Stimulated activated naive CD8-positive, alpha-beta T cell treated with anti-CD3 and anti-CD28 coated beads, Interleukin-15, Interleukin-2, amounts not matched to agents 100 ng/mL and 50 ng/mL, for 24 hours (primary cell): ENCODE measurements at regions not wholly inside any gene's neighbourhood (a gene's known extent, or its start where the extent isn't known, plus 50 kb on each side); places are given as distances from the start of the nearest gene placed in this dataset.

ENCODE experiments used
- H3K27ac Mint-ChIP-seq: one replicate; pipeline ENCODE4 v1.8.0; 2021; ENCODE audit warnings: mild to moderate bottlenecking, mixed read lengths
- H3K27me3 Mint-ChIP-seq: one replicate; pipeline ENCODE4 v1.8.0; 2021; ENCODE audit warnings: mixed read lengths
- H3K36me3 Mint-ChIP-seq: one replicate; pipeline ENCODE4 v1.8.0; 2021; ENCODE audit warnings: low read depth, mixed read lengths
- H3K4me1 Mint-ChIP-seq: one replicate; pipeline ENCODE4 v1.8.0; 2021; ENCODE audit warnings: low read depth, mixed read lengths
- H3K4me3 Mint-ChIP-seq: one replicate; pipeline ENCODE4 v1.8.0; 2021; ENCODE audit warnings: mild to moderate bottlenecking, mixed read lengths
- H3K9me3 Mint-ChIP-seq: one replicate; pipeline ENCODE4 v1.8.0; 2021; ENCODE audit warnings: mixed read lengths

DNA sequence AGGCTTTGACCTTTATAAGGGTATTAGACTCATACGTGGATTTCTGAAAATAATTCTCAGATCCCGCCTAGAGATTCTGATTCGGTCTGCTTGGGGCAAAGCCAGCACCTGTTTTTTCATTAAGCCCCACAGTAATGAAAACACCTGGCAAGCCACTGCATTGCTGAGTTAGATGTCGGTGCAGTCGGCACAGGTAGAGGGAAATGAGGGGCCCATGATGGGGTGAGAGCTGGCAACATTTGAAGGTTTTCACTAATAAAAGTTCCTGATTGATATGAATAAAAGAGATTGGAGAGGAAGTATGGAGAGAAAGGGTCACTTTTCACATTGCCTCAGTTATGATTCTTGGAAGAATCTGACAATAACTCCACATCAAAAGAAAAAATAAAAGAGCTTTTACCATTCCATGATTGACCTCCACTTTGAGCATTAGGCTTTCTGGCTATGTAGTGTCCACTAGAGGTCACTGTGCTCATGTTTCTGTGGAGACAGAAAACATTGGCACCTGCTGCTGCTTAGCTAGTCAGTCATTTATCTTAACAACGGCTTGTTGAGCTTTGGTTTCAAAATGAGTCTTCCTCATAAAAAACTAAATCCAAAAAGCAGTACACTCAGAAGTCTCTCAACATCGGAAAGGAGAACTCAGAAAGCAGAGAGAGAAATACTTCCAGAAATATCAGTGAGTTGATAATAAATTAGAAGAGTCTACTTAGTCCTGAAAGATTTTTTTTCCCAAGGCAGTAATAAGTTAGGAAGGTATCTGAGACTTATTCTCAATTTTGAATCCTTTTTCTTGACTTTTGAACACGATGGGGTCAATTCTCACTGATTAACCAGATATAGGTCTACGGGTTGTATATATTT is 53.3 kb upstream of the KLHL31 start:
- Mint-ChIP-seq H3K4me1 (peaks cover 4% of the 10 kb centered on the region), H3K27ac (no peak overlapping the region), H3K27me3 (peaks cover 15% of the 10 kb centered on the region), H3K36me3 (no peaks in the 10 kb centered on the region), H3K4me3 (no peak overlapping the region), H3K9me3 (no peaks in the 10 kb centered on the region)

DNA sequence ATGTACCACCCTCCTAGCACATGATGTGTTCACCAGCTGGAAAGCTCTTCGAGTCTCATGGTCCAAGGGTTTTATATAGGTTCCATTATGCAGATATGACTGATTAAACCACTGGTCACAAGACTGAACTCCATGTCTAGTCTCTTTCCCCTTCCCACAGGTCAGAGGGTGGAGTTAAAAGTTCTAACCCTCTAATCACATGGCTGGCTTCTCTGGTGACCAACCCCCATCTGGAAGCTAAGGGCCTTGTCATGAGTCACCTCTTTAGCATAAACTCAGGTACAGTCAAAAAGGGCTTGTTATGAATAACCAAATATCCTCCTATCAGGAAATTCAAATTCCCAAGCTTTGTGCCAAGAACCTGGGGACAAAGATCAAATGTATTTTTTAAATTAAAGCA is 52.0 kb upstream of the KLHL31 start:
- H3K27me3 Mint-ChIP-seq, result peaks cover 19% of the 10 kb centered on the region

DNA sequence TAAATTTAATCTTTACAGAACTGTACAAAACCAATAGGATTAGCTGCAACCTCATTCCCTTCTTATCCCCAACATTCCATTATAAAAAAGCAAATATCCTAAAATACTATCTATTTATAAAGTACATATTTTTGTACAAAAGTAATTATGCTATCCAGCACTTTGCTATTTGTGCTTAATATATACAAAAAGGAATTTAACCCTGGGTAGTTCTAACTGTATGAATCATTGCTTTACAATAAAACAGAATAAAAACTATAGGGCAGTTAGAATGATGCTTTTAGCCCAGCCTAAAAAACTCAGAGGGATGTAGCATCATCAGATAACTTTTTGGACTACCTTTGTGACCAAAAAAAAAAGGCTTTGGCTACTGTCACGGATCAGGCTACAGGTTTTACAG is 49.9 kb upstream of the KLHL31 start:
- Mint-ChIP-seq H3K27ac (no peak overlapping the region), H3K4me1 (peaks cover 4% of the 10 kb centered on the region), H3K27me3 (peaks cover 29% of the 10 kb centered on the region), H3K4me3 (no peak overlapping the region), H3K36me3 (no peaks in the 10 kb centered on the region), H3K9me3 (no peaks in the 10 kb centered on the region)

More for the DNA sequence above, 52.0 kb upstream of the KLHL31 start:
- no peak overlapping the region for H3K4me3 Mint-ChIP-seq
- no peak overlapping the region for H3K27ac Mint-ChIP-seq
- no peaks in the 10 kb centered on the region for H3K9me3 Mint-ChIP-seq
- H3K4me1 Mint-ChIP-seq, result peaks cover 4% of the 10 kb centered on the region
- no peaks in the 10 kb centered on the region for H3K36me3 Mint-ChIP-seq
